Skeletal muscle tissue (tissue), 3 donors: ENCODE measurements at regions not wholly inside any gene's neighbourhood (a gene's known extent, or its start where the extent isn't known, plus 50 kb on each side); places are given as distances from the start of the nearest gene placed in this dataset.

Source experiments
- H3K27ac ChIP-seq: one replicate; pipeline ENCODE4 v1.7.0; 2013; ENCODE audit warnings: mild to moderate bottlenecking, low read depth, low read length, inconsistent platforms
- H3K27me3 ChIP-seq, 3 donors: one replicate each; pipeline ENCODE4 v1.7.0; 2013; ENCODE audit warnings: low read length in 3 of 3; ENCODE audit not compliant: control insufficient read depth in 3 of 3, insufficient read depth in 3 of 3
- H3K36me3 ChIP-seq, 3 donors: one replicate each; pipeline ENCODE4 v1.7.0; 2013; ENCODE audit warnings: low read length in 3 of 3; ENCODE audit not compliant: control insufficient read depth in 3 of 3, insufficient read depth in 3 of 3
- H3K4me1 ChIP-seq, 3 donors: one replicate each; pipeline ENCODE4 v1.7.0; 2013; ENCODE audit warnings: low read length in 3 of 3, mild to moderate bottlenecking in 3 of 3; ENCODE audit not compliant: control insufficient read depth in 3 of 3, insufficient read depth in 3 of 3
- H3K4me3 ChIP-seq, 3 donors: one replicate each; pipeline ENCODE4 v1.7.0; 2013; ENCODE audit warnings: low read length in 3 of 3
- H3K9ac ChIP-seq, 3 donors: one replicate each; pipeline ENCODE4 v1.7.0; 2013; ENCODE audit warnings: low read length in 3 of 3, mild to moderate bottlenecking in 3 of 3, moderate library complexity in 2 of 3, low read depth in 1 of 3
- H3K9me3 ChIP-seq, 3 donors: one replicate each; pipeline ENCODE4 v1.7.0; 2013; ENCODE audit warnings: low read length in 3 of 3; ENCODE audit not compliant: control insufficient read depth in 3 of 3
- donor health status: Osteomylitis.

DNA sequence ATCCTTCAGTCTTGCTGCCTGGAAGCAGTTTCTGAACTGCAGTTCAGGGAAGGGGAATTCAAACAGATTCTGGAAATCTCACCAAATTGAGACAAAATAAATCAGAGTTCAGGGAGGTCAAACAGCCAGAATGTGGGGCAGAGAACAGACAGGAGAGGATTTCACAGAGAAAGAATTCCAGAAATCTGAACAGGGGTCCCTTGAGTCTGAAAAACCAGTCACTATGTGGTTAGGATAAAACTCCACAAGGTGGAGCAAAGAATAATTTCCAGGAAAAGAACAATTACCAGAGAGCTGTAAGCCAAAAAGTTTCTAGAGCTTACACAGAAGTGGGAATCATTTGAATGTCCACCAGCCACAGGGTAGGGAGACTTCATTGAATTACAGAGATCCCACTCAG, 84.7 kb downstream of the URB2 start:
- Histone ChIP-seq H3K36me3 (no peaks in the 10 kb centered on the region), H3K27me3 (no peaks in the 10 kb centered on the region), H3K4me1 (no peaks in the 10 kb centered on the region), H3K27ac (no peak overlapping the region), H3K9ac (no peak overlapping the region), H3K4me3 (no peak overlapping the region), H3K9me3 (no peaks in the 10 kb centered on the region)

DNA sequence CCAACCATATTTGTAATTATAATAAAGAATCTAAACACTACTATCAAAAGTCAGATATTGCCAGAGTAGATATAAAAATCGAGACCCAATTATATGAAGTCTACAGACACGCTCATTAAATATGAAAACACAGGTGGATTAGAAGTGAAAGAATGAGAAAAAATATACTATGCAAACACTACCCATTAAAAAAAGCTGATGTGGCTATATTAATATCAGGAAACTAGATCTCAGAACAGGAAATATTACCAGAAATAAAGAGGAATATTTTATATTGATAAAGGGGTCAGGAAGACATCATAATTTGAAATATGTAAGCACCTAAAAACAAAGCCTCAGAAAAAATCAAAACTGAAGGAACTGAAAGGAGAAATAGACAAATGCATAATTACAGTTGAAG, 88.3 kb downstream of the URB2 start:
- Histone ChIP-seq H3K4me3 (no peak overlapping the region), H3K4me1 (no peaks in the 10 kb centered on the region), H3K27ac (no peak overlapping the region), H3K9ac (no peak overlapping the region), H3K36me3 (no peaks in the 10 kb centered on the region), H3K27me3 (no peaks in the 10 kb centered on the region), H3K9me3 (no peaks in the 10 kb centered on the region)

DNA sequence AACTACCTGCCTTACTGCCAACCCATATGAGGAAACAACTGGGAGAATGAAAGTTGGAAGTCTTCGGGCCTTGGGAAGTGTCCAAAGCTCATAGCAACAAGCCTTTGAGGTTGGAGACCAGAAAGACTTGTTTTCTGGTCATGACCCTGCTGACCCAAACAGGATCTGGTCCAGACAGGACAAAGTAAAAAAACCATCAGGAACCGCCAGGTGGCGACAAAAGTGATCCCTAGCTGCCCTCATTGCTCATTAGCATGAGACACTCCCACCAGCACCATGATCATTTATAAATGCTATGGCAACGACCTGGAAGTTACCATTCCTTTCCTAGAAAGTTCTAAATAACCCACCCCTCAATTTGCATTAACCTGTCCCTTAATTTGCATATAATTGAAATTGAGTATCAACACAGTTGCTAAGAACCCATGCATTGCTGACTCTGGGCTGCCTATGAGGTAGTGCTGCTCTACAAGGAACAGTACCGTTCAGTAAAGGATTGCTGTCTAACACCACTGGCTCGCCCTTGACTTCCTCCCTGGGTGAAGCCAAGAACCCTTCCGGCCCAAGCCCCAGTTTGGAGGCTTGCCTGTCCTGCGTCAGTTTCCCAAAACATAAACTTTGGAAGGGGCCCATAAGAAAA, 89.0 kb downstream of the URB2 start:
- H3K27ac ChIP-seq, result no peak overlapping the region
- H3K9me3 ChIP-seq, result no peaks in the 10 kb centered on the region
- H3K9ac ChIP-seq, result no peak overlapping the region
- no peaks in the 10 kb centered on the region for H3K36me3 ChIP-seq
- H3K4me3 ChIP-seq, result no peak overlapping the region
- no peaks in the 10 kb centered on the region for H3K27me3 ChIP-seq
- no peaks in the 10 kb centered on the region for H3K4me1 ChIP-seq

DNA sequence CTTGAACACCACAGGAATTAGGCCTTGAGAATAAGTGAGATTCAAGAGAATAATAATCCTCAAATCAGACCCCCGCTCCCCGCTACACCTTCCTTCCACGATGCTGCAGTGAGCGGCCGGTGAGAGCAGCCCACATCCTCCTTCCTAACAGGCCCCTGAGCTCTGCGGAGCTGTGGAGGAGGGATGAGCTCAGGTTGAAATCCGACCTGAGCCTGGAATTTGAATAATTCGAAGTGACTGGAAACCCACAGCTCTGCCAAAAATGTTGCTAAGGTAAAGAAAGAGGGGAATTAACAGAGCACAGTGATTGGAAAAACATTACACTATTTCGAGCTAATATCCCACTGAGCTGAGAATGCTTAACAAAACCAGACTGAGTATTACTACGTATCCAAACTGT, 90.0 kb downstream of the URB2 start:
- H3K9ac ChIP-seq, result no peak overlapping the region
- H3K9me3 ChIP-seq, result no peaks in the 10 kb centered on the region
- H3K4me3 ChIP-seq, result no peak overlapping the region
- no peaks in the 10 kb centered on the region for H3K36me3 ChIP-seq
- H3K27me3 ChIP-seq, result no peaks in the 10 kb centered on the region
- H3K4me1 ChIP-seq, result no peaks in the 10 kb centered on the region
- H3K27ac ChIP-seq, result no peak overlapping the region

DNA sequence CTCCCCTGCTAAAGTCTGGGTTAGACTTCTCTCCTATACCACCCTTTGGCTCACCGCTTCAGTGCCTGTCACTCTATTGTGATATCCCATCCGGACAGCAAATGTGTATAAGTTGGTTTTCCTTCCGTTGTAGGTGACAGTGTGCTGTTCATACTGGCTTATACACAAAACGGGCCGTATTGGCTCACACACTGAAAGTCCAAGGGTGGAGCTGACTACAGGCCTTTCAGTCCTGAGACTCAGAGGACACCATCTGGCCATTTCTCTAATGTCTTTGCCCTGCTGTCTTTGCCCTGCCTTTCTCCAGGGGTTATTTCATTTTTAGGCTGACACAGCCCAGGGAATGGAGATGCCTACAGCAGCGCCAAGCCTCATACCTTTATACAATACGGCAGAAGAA, 90.7 kb downstream of the URB2 start:
- H3K9ac ChIP-seq, result no peak overlapping the region
- no peaks in the 10 kb centered on the region for H3K27me3 ChIP-seq
- H3K36me3 ChIP-seq, result no peaks in the 10 kb centered on the region
- H3K27ac ChIP-seq, result no peak overlapping the region
- H3K9me3 ChIP-seq, result no peaks in the 10 kb centered on the region
- no peak overlapping the region for H3K4me3 ChIP-seq
- no peaks in the 10 kb centered on the region for H3K4me1 ChIP-seq

DNA sequence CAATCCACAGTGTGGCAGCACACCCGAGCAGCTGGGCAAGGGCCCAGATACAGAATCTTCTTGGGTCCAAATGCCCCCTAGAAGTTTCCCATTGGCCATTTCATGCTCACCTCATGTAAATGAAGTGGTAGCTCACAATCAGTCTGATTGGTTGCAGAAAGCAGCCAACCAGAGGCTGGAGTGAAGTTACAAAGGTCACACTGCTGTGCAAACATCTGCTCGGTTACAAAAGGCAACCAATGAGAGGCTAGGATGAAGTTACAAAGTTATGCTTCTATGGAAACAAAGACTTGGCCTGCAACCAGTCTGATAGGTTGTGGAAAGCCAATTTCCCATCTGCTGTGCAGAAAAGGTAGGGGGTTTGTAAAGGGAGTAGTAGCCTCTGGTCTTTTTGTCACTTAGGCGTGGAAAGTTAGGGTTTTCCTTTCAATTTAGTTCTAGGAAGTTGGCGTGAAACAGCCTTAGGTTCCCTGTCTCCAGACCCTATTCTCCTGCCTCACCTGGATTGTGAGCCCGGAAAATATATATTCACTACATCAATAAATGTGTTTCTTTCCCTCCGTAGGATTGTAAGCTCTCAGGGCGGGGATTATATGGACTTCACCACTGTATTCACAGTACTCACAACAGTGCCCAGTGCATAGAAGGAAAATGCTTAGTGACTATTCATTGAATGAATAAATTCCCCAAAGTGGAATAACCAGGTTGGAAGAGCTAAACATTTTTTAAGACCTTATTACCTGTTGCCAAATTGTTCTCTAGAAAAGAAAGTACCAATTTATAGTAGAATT, 91.9 kb downstream of the URB2 start:
- Histone ChIP-seq H3K27me3 (no peaks in the 10 kb centered on the region), H3K4me1 (no peaks in the 10 kb centered on the region), H3K4me3 (peak overlapping the region; percentile 52 to 63 (median 57)), H3K36me3 (no peaks in the 10 kb centered on the region), H3K9me3 (no peaks in the 10 kb centered on the region), H3K27ac (no peak overlapping the region), H3K9ac (peak overlapping the region; percentile 8 to 57 (median 32))

DNA sequence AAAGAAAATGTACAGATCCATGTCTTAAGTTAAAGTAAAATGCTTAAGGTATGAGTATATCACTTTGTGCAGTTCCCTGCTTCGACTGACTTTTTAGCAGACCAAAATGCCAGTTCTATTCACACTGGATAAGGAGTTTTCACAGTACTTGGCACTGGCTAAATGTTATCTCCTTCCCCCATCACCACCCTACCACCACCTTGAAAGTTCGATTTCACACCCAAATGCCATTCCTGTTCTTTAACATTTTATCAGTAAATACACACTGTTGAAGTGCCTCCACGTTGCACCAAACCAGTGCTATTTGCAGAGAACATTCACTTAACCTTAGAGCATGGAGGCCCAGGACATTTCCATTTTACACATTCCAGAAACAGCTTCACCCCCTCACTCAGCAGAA, 100.0 kb downstream of the URB2 start:
- Histone ChIP-seq H3K27me3 (no peaks in the 10 kb centered on the region), H3K9ac (no peak overlapping the region), H3K27ac (no peak overlapping the region), H3K4me3 (no peak overlapping the region), H3K4me1 (no peaks in the 10 kb centered on the region), H3K9me3 (no peaks in the 10 kb centered on the region), H3K36me3 (no peaks in the 10 kb centered on the region)

DNA sequence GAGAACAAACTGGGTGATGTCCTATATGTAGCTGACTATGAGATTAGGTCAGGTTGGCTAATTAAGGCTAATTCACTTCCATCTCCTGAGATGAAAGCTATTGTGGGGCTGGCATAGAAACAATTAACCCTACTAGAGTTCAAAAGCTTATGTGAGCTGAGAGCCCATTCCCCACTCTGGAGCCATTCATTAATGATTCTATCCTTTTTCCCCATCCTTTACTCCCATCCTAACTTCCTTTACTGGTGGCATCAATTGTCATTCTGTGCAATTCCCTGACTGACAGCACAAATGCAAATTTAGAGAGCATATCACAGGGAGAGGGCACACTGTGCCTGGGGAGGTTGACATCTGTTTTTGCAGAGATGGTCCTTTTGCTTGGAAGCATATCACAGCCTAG, 103.9 kb downstream of the URB2 start:
- Histone ChIP-seq H3K9ac (no peak overlapping the region), H3K4me1 (no peaks in the 10 kb centered on the region), H3K4me3 (no peak overlapping the region), H3K27ac (no peak overlapping the region), H3K9me3 (no peaks in the 10 kb centered on the region), H3K36me3 (no peaks in the 10 kb centered on the region), H3K27me3 (no peaks in the 10 kb centered on the region)

DNA sequence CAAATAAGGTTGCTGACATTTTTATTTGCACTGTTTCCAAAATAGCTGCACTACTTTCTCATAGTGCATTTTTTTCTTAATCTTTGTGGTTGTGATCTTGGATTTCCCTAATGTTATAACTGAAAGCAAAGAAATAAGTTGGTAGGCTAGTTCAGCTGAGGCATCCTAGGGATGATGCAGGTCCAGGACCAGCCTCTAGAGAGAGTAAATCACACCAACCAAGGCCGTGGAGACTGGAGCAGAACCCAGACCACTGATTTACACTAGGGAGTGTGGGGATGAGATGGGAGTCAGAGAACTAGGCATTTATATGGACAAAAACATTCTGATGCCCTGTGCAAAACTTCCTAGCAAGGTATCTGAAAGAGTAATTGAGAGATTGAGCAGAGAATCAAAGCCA, 104.5 kb downstream of the URB2 start:
- Histone ChIP-seq H3K27me3 (no peaks in the 10 kb centered on the region), H3K4me1 (no peaks in the 10 kb centered on the region), H3K9ac (no peak overlapping the region), H3K9me3 (no peaks in the 10 kb centered on the region), H3K36me3 (no peaks in the 10 kb centered on the region), H3K27ac (no peak overlapping the region), H3K4me3 (no peak overlapping the region)

DNA sequence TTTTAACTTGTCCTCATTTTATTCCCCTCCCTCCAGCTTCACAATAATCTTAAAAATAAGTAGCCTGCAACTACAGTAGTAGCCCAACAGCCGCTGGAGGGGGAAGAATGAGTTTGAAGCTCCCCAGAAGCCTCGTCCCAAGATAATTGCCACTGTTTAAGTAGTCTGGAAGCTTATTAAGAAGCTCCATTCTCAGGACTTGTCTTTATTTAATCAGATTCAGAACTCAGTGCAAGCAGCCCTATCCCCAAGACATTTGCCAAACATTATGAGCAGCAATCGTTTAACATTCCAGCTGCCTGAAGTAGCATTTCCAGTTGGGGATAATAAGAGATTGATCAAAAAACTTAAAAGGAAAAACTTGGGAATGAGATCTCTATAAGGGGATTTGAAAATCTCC, 106.0 kb downstream of the URB2 start:
- H3K9ac ChIP-seq, result no peak overlapping the region
- H3K36me3 ChIP-seq, result no peaks in the 10 kb centered on the region
- peaks cover 0 to 11% (median 0%) of the 10 kb centered on the region in 3 donors for H3K9me3 ChIP-seq
- no peak overlapping the region for H3K4me3 ChIP-seq
- H3K27ac ChIP-seq, result no peak overlapping the region
- no peaks in the 10 kb centered on the region for H3K4me1 ChIP-seq
- no peaks in the 10 kb centered on the region for H3K27me3 ChIP-seq
